ENCODE measurements at regions not wholly inside any gene's neighbourhood (a gene's known extent, or its start where the extent isn't known, plus 50 kb on each side); places are given as distances from the start of the nearest gene placed in this dataset.

- Histone ChIP-seq H3K4me1 (ENCODE audit: insufficient read depth) (no peaks in the 10 kb centered on the region), H3K4me2 (no peak overlapping the region), H3K9me2 (replicated peaks; ENCODE audit: insufficient read depth) (no peaks in the 10 kb centered on the region), H3K36me3 (replicated peaks; ENCODE audit: insufficient read depth, low read depth) (no peaks in the 10 kb centered on the region), H3K27ac (peak overlapping the region; percentile 57), H3K79me2 (no peaks in the 10 kb centered on the region), H4K20me1 (ENCODE audit: insufficient read depth, poor library complexity, severe bottlenecking) (no peaks in the 10 kb centered on the region), H2AFZ (no peak overlapping the region), H3K27me3 (no peaks in the 10 kb centered on the region), H3K9me3 (ENCODE audit: low read depth) (no peaks in the 10 kb centered on the region), H3K4me3 (no peak overlapping the region)
- TF ChIP-seq CTCF (IDR thresholded peaks at IDR 0.05; ENCODE audit: poor library complexity) (no peak), EZH2 (IDR thresholded peaks at IDR 0.05; ENCODE audit: borderline replicate concordance) (no peak), EZH2phosphoT487 (IDR thresholded peaks at IDR 0.05; ENCODE audit: low read depth, severe bottlenecking, unreplicated experiment) (no peak)
- DNase-seq (ENCODE audit: low spot score), result no peak
- WGBS (ENCODE audit: low lambda C conversion rate, missing lambda C conversion rate), result 65% methylated on average over 9 of the region's 9 CpGs
Measured at GRCh38 chr20:12051206-12052163, 133.8 kb downstream of the BTBD3 start.

DNA sequence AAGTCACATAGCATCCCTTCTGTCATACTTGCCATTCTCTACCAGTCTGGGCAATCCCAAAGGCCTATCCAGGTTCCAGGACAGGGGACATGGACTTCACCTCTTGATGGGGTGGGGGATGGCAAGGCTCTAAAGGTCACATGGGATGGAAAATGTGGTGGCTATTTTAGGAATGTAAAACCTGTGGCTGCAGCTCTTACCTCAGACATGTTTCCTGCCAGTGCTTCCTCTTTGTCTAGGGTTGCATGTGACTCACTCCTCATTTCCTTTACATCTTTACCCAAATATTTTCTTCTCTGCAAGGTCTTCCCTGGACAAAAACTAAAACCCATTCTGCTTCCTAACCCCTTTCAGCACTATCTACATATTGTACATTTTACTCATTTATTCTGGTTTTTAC, 135.7 kb downstream of the BTBD3 start:
- H3K9me2 ChIP-seq (replicated peaks; ENCODE audit: insufficient read depth), result no peaks in the 10 kb centered on the region
- no peak for DNase-seq (ENCODE audit: low spot score)
- no peaks in the 10 kb centered on the region for H4K20me1 ChIP-seq (ENCODE audit: insufficient read depth, poor library complexity, severe bottlenecking)
- H3K4me3 ChIP-seq, result no peak overlapping the region
- no peaks in the 10 kb centered on the region for H3K4me1 ChIP-seq (ENCODE audit: insufficient read depth)
- H3K27ac ChIP-seq, result no peak overlapping the region
- H3K79me2 ChIP-seq, result no peaks in the 10 kb centered on the region
- no peak overlapping the region for H3K4me2 ChIP-seq
- no peaks in the 10 kb centered on the region for H3K9me3 ChIP-seq (ENCODE audit: low read depth)
- H2AFZ ChIP-seq, result no peak overlapping the region
- TF ChIP-seq EZH2phosphoT487 (IDR thresholded peaks at IDR 0.05; ENCODE audit: low read depth, severe bottlenecking, unreplicated experiment) (no peak), CTCF (IDR thresholded peaks at IDR 0.05; ENCODE audit: poor library complexity) (no peak), EZH2 (IDR thresholded peaks at IDR 0.05; ENCODE audit: borderline replicate concordance) (no peak)
- H3K36me3 ChIP-seq (replicated peaks; ENCODE audit: insufficient read depth, low read depth), result no peaks in the 10 kb centered on the region
- no peaks in the 10 kb centered on the region for H3K27me3 ChIP-seq

GRCh38 chr20:12054556-12054955, 136.9 kb downstream of the BTBD3 start:
- Histone ChIP-seq H3K9me2 (replicated peaks; ENCODE audit: insufficient read depth) (no peaks in the 10 kb centered on the region), H3K9me3 (ENCODE audit: low read depth) (no peaks in the 10 kb centered on the region), H3K36me3 (replicated peaks; ENCODE audit: insufficient read depth, low read depth) (no peaks in the 10 kb centered on the region), H3K4me1 (ENCODE audit: insufficient read depth) (no peaks in the 10 kb centered on the region), H2AFZ (no peak overlapping the region), H3K4me3 (no peak overlapping the region), H4K20me1 (ENCODE audit: insufficient read depth, poor library complexity, severe bottlenecking) (no peaks in the 10 kb centered on the region), H3K27ac (no peak overlapping the region), H3K79me2 (no peaks in the 10 kb centered on the region), H3K4me2 (no peak overlapping the region), H3K27me3 (no peaks in the 10 kb centered on the region)
- TF ChIP-seq CTCF (IDR thresholded peaks at IDR 0.05; ENCODE audit: poor library complexity), result no peak
- no peak for TF ChIP-seq EZH2 (IDR thresholded peaks at IDR 0.05; ENCODE audit: borderline replicate concordance)
- no peak for TF ChIP-seq EZH2phosphoT487 (IDR thresholded peaks at IDR 0.05; ENCODE audit: low read depth, severe bottlenecking, unreplicated experiment)
- no peak for DNase-seq (ENCODE audit: low spot score)
- WGBS (ENCODE audit: low lambda C conversion rate, missing lambda C conversion rate), result 98% methylated on average over 5 of the region's 5 CpGs

Data from hepatocyte (in vitro differentiated cells).